Effector CD8-positive, alpha-beta T cell (primary cell): ENCODE measurements at regions not wholly inside any gene's neighbourhood (a gene's known extent, or its start where the extent isn't known, plus 50 kb on each side); places are given as distances from the start of the nearest gene placed in this dataset.

ENCODE experiments used
- DNase-seq: peaks from one replicate; lab custom pipeline; 2025; lab: John Stamatoyannopoulos, UW

- no peak for DNase-seq
Measured at GRCh38 chr2:60052601-60053000, 500.9 kb downstream of the BCL11A start.

- no peak for DNase-seq
Measured at GRCh38 chr2:60051991-60052390, 501.5 kb downstream of the BCL11A start.

GRCh38 chr2:60047944-60048525, 505.4 kb downstream of the BCL11A start:
- no peak for DNase-seq

GRCh38 chr2:60047347-60047746, 506.1 kb downstream of the BCL11A start:
- no peak for DNase-seq

- no peak for DNase-seq
Measured at GRCh38 chr2:60046529-60046928, 506.9 kb downstream of the BCL11A start.

GRCh38 chr2:60045456-60045855, 508.0 kb downstream of the BCL11A start:
- DNase-seq: no peak

GRCh38 chr2:60044484-60044883, 509.0 kb downstream of the BCL11A start:
- no peak for DNase-seq

GRCh38 chr2:60042023-60042422, 511.4 kb downstream of the BCL11A start:
- no peak for DNase-seq

- DNase-seq: no peak
Measured at GRCh38 chr2:60033325-60033724, 520.1 kb downstream of the BCL11A start.

- no peak for DNase-seq
Measured at GRCh38 chr2:60029566-60029883, 523.9 kb downstream of the BCL11A start.

- no peak for DNase-seq
Measured at GRCh38 chr2:60028849-60029565, 524.4 kb downstream of the BCL11A start.

- no peak for DNase-seq
Measured at GRCh38 chr2:60025496-60025895, 528.0 kb downstream of the BCL11A start.

GRCh38 chr2:60023256-60023985, 530.0 kb downstream of the BCL11A start:
- no peak for DNase-seq

GRCh38 chr2:60007671-60008070, 545.8 kb downstream of the BCL11A start:
- no peak for DNase-seq

- DNase-seq: no peak
Measured at GRCh38 chr2:60003076-60003475, 550.4 kb downstream of the BCL11A start.

- no peak for DNase-seq
Measured at GRCh38 chr2:60002183-60002867, 551.1 kb downstream of the BCL11A start.

GRCh38 chr2:60000686-60001085, 552.8 kb downstream of the BCL11A start:
- no peak for DNase-seq

- DNase-seq: no peak
Measured at GRCh38 chr2:59998324-59998723, 555.1 kb downstream of the BCL11A start.

- no peak for DNase-seq
Measured at GRCh38 chr2:59997371-59997770, 556.1 kb downstream of the BCL11A start.

GRCh38 chr2:59996855-59997254, 556.6 kb downstream of the BCL11A start:
- DNase-seq: no peak

GRCh38 chr2:59993726-59994125, 559.7 kb downstream of the BCL11A start:
- DNase-seq: no peak

- no peak for DNase-seq
Measured at GRCh38 chr2:59988341-59988740, 565.1 kb downstream of the BCL11A start.

GRCh38 chr2:59986511-59986910, 566.9 kb downstream of the BCL11A start:
- DNase-seq: no peak
